CD14-positive monocyte (primary cell): ENCODE measurements at regions not wholly inside any gene's neighbourhood (a gene's known extent, or its start where the extent isn't known, plus 50 kb on each side); places are given as distances from the start of the nearest gene placed in this dataset.

Experiments used
- DNase-seq, 3 donors: peaks; one replicate each; pipeline ENCODE4 v3.0.0-alpha.2; 2011 to 2022
- H2AFZ ChIP-seq: 2 replicates; pipeline ENCODE4 v1.6.0; 2012; ENCODE audit warnings: mild to moderate bottlenecking, low read depth, low read length, inconsistent platforms; ENCODE audit not compliant: insufficient read depth, poor library complexity, severe bottlenecking
- H3K27ac ChIP-seq, 2 donors: 1 replicate in 1 of 2; 2 replicates in 1 of 2; pipeline ENCODE4 v1.5.1; 2012 to 2013; ENCODE audit warnings: low read length in 2 of 2, control low read depth in 1 of 2, inconsistent platforms in 1 of 2, low read depth in 1 of 2, mild to moderate bottlenecking in 1 of 2
- H3K27me3 ChIP-seq, 2 donors: one replicate each; pipeline versions ENCODE4 v1.6.0 to v1.6.1; 2011 to 2013; ENCODE audit warnings: low read length in 2 of 2; ENCODE audit not compliant: control insufficient read depth in 2 of 2, insufficient read depth in 2 of 2
- H3K36me3 ChIP-seq, 2 donors: replicated peaks in 1 of 2; 1 replicate in 1 of 2; 2 replicates in 1 of 2; pipeline versions ENCODE4 v1.5.1 to v1.6.1; 2012 to 2013; ENCODE audit warnings: low read length in 2 of 2, control low read depth in 1 of 2, inconsistent platforms in 1 of 2, mild to moderate bottlenecking in 1 of 2; ENCODE audit not compliant: insufficient read depth in 2 of 2, control insufficient read depth in 1 of 2
- H3K4me1 ChIP-seq, 2 donors: 1 replicate in 1 of 2; 2 replicates in 1 of 2; pipeline versions ENCODE4 v1.5.1 to v1.6.1; 2012 to 2013; ENCODE audit warnings: low read length in 2 of 2, control low read depth in 1 of 2, inconsistent platforms in 1 of 2, mild to moderate bottlenecking in 1 of 2, moderate library complexity in 1 of 2; ENCODE audit not compliant: insufficient read depth in 2 of 2, control insufficient read depth in 1 of 2
- H3K4me2 ChIP-seq: replicated peaks from 2 replicates; pipeline ENCODE3; 2012; ENCODE audit warnings: low read length, moderate library complexity, mild to moderate bottlenecking; ENCODE audit not compliant: poor library complexity, severe bottlenecking; ENCODE audit errors: extremely low read depth
- H3K4me3 ChIP-seq, 3 experiments: fragments of 200-600 bp in 1 of 3; sonication (generic) in 1 of 3; replicated peaks in 1 of 3; 1 replicate in 2 of 3; 2 replicates in 1 of 3; pipeline ENCODE4 v1.5.1; 2011 to 2013; ENCODE audit warnings: low read length in 3 of 3, mild to moderate bottlenecking in 3 of 3, control low read depth in 2 of 3, low read depth in 2 of 3, inconsistent platforms in 1 of 3, moderate library complexity in 1 of 3
- H3K79me2 ChIP-seq: 2 replicates; pipeline ENCODE4 v1.6.0; 2012; ENCODE audit warnings: mild to moderate bottlenecking, control low read depth, inconsistent platforms, low read length, moderate library complexity; ENCODE audit not compliant: insufficient read depth
- H3K9ac ChIP-seq: 2 replicates; pipeline ENCODE4 v1.6.0; 2017; ENCODE audit warnings: low read length, mild to moderate bottlenecking; ENCODE audit not compliant: insufficient read depth, poor library complexity, severe bottlenecking
- H3K9me3 ChIP-seq, 2 donors: replicated peaks in 1 of 2; 1 replicate in 1 of 2; 2 replicates in 1 of 2; pipeline versions ENCODE4 v1.5.1 to v1.6.1; 2012 to 2013; ENCODE audit warnings: low read length in 2 of 2, control low read depth in 1 of 2; ENCODE audit not compliant: control insufficient read depth in 1 of 2, insufficient read depth in 1 of 2
- H4K20me1 ChIP-seq: 2 replicates; pipeline ENCODE4 v1.6.0; 2012; ENCODE audit warnings: mild to moderate bottlenecking, low read length, control low read depth, moderate library complexity; ENCODE audit not compliant: insufficient read depth
- H3K27ac Mint-ChIP-seq, 7 donors: one replicate each; pipeline ENCODE4 v1.8.0; 2020; ENCODE audit warnings: mild to moderate bottlenecking in 7 of 7, mixed read lengths in 7 of 7, moderate library complexity in 6 of 7, inconsistent platforms in 2 of 7
- H3K27me3 Mint-ChIP-seq, 3 donors: one replicate each; pipeline ENCODE4 v1.8.0; 2021 to 2022; ENCODE audit warnings: low read depth in 3 of 3, mild to moderate bottlenecking in 3 of 3, mixed read lengths in 3 of 3, moderate library complexity in 3 of 3, inconsistent platforms in 1 of 3
- H3K36me3 Mint-ChIP-seq, 2 donors: one replicate each; pipeline ENCODE4 v1.8.0; 2020; ENCODE audit warnings: mixed read lengths in 2 of 2, inconsistent platforms in 1 of 2, mild to moderate bottlenecking in 1 of 2
- H3K4me1 Mint-ChIP-seq: one replicate; pipeline ENCODE4 v1.8.0; 2020; ENCODE audit warnings: mild to moderate bottlenecking, mixed read lengths
- H3K4me3 Mint-ChIP-seq, 2 donors: one replicate each; pipeline ENCODE4 v1.8.0; 2020; ENCODE audit warnings: mild to moderate bottlenecking in 2 of 2, mixed read lengths in 2 of 2, moderate library complexity in 1 of 2
- H3K9me3 Mint-ChIP-seq, 7 donors: one replicate each; pipeline ENCODE4 v1.8.0; 2020 to 2022; ENCODE audit warnings: mixed read lengths in 7 of 7, mild to moderate bottlenecking in 6 of 7, moderate library complexity in 6 of 7, inconsistent platforms in 2 of 7
- CTCF ChIP-seq: fragments of 200-600 bp; IDR thresholded peaks from one replicate; pipeline ENCODE4 v1.8.0; 2022; ENCODE audit warnings: antibody characterized with exemption, mild to moderate bottlenecking
- WGBS: methylation state at CpG from one replicate; pipeline ENCODE4 v1.1.5; 2013; ENCODE audit warnings: missing lambda C conversion rate; ENCODE audit not compliant: insufficient coverage; 5-methylcytosine and 5-hydroxymethylcytosine counted together
- intact Hi-C, 2 donors: fragments of 100-400 bp; cut with micrococcal nuclease; formaldehyde crosslinking; loops; one replicate each; pipeline versions ENCODE4 v1.15.0 to v1.15.1; 2023

GRCh38 chr9:29844251-29844650, 2271.0 kb upstream of the C9orf72 start:
- DNase-seq: no peak
- Histone ChIP-seq H2AFZ (no peak overlapping the region), H3K4me2 (no peak overlapping the region), H3K79me2 (no peaks in the 10 kb centered on the region), H3K4me1 (no peaks in the 10 kb centered on the region), H3K9ac (no peak overlapping the region), H3K27ac (no peak overlapping the region), H3K9me3 (no peaks in the 10 kb centered on the region), H3K4me3 (no peak overlapping the region), H3K36me3 (no peaks in the 10 kb centered on the region), H4K20me1 (no peaks in the 10 kb centered on the region), H3K27me3 (no peaks in the 10 kb centered on the region)
- Mint-ChIP-seq H3K27me3 (no peaks in the 10 kb centered on the region), H3K4me3 (no peak overlapping the region), H3K36me3 (no peaks in the 10 kb centered on the region), H3K9me3 (peaks cover 0 to 10% (median 5%) of the 10 kb centered on the region in 7 donors), H3K27ac (no peak overlapping the region), H3K4me1 (no peaks in the 10 kb centered on the region)
- intact Hi-C loops: no loop called here
- TF ChIP-seq CTCF: no peak
- no CpG with 5 or more reads among the region's 1 CpG for WGBS

GRCh38 chr9:29850664-29851063, 2277.4 kb upstream of the C9orf72 start:
- Histone ChIP-seq H2AFZ (no peak overlapping the region), H3K36me3 (no peaks in the 10 kb centered on the region), H3K79me2 (no peaks in the 10 kb centered on the region), H3K4me1 (no peaks in the 10 kb centered on the region), H3K27me3 (no peaks in the 10 kb centered on the region), H3K27ac (no peak overlapping the region), H4K20me1 (no peaks in the 10 kb centered on the region), H3K4me3 (no peak overlapping the region), H3K9me3 (no peaks in the 10 kb centered on the region), H3K4me2 (no peak overlapping the region), H3K9ac (no peak overlapping the region)
- peaks cover 0 to 4% (median under 1%) of the 10 kb centered on the region in 7 donors for H3K9me3 Mint-ChIP-seq
- no peaks in the 10 kb centered on the region for H3K36me3 Mint-ChIP-seq
- intact Hi-C loops: no loop called here
- H3K27me3 Mint-ChIP-seq: no peaks in the 10 kb centered on the region
- no peaks in the 10 kb centered on the region for H3K4me1 Mint-ChIP-seq
- TF ChIP-seq CTCF: no peak
- no peak for DNase-seq
- H3K4me3 Mint-ChIP-seq: no peak overlapping the region
- no peak overlapping the region for H3K27ac Mint-ChIP-seq
- WGBS: no CpG with 5 or more reads among the region's 1 CpG
